ENCODE measurements at regions not wholly inside any gene's neighbourhood (a gene's known extent, or its start where the extent isn't known, plus 50 kb on each side); places are given as distances from the start of the nearest gene placed in this dataset.
"Not testable (repeated sequence)": the region's sequence is repeated elsewhere in the genome, so short reads cannot be mapped to it uniquely, and the experiment has no call there.

- not testable (repeated sequence) for DNase-seq
Measured at GRCh38 chr7:135872861-135873260, 104.3 kb downstream of the MTPN start.

DNA sequence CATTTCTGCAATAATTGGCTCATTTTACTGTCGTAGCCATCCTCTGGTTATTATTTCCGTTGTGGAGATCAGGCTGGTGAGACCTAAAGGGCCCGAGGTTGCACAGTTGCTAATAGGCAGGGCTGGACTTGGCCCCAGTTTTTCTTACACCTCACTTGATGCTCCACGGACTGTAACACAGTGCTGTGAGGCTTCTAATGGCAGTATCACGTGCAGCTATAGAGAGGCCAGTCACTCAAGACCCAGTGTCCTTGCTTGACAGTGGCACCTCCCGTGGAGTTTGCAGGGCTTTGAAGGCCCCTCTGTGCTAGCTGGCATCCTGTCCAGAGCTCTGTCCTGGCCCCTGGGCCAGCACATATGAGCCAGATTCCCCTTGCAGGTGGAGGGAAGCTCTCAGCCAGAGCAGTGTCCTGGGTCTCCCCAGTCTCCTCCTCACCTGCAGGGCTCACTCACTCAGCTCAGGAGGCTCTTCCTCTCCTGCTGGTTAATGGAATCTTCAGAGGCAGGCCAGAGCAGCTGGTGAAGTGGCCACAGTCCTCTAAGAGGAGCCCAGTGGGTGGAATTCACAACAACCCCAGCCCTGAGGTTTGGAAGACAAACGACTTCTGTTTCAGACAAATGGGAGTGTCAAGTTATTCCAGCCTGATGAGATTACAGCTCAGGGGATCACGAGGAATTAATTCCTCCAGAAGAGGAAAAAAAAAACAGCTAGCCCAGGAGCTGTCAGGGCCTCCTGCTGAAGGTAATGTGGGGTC lies 114.2 kb upstream of the FAM180A start:
- no peak for DNase-seq

- DNase-seq: no peak
Measured at GRCh38 chr7:135859538-135859937, 110.9 kb upstream of the FAM180A start.

GRCh38 chr7:135858851-135859250 lies 110.2 kb upstream of the FAM180A start:
- no peak for DNase-seq

DNA sequence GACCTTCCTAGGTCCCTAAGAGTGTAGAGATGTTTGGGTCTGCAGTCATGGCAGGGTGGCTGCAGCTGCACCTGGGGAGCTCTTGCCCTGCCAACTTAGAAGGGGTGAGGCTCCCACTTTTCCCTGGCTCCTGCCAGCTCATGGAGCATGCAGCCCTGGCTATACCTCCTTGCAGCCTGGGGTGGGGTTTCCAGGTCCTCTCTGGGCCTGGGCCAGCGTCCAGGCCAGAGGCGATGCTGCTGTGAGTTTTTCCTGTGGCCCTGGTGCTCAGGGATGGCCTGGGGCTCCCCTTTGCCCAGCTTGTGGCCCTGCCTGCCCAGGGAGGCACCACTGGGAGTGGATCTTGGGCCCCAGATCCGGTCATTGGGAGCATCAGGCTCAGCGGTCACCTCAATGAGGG lies 109.8 kb upstream of the FAM180A start:
- DNase-seq: no peak

GRCh38 chr7:135857519-135858274 lies 109.1 kb upstream of the FAM180A start:
- no peak for DNase-seq

DNA sequence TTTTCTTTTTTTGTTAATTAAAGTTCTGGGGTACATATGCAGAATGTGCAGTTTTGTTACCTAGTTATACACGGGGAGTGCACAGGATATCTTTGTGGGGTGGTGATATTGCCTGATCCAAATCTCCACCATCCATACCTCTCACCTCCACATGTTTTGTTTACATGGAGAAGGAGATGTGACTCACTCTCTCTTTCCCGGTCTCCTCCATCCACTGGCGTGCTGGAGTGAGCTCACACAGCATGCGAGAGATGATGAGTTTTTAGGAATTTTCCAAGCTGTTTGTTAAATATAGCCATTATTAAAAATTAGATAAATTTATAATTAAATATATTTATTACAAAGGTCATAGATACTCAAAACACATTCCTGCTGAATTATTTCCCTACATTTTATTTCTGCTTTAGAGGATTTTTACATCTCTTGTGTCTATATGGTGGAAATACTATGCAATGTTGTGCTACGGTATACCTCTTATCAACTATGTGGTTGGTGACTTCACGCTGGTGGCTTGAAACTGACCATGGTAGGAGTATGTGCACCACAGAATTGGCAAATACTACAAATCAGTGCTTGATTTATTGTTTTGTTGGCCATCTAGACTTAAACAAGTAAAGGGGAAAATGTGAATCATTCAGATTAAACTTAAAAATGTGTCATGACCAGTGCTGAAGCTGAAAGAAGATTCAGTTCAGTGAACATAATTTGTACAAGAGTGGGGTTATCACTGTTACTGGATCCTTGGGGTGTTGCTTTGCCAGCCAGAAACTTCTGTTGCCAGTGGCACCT lies 107.9 kb upstream of the FAM180A start:
- DNase-seq: no peak

DNA sequence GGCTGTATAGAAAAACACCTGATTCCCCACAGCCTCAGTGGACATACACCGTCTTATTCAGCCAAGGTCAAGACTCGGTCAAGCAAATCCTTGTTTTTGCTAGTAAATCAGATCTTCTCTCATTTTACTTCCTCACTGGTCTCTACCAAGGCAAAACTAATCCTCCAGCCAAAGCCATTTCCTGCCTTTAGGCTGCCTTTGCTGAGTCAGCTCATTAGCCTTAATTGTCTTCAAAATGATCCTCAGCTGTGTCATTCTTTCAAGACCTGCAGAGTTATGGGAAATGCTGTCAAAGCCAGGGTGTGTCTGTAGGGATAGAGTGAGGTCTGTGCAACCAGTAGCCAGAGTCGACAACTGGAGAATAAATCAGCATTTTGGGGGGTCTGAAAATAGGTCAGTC lies 107.2 kb upstream of the FAM180A start:
- DNase-seq: no peak

GRCh38 chr7:135853499-135853898 lies 104.9 kb upstream of the FAM180A start:
- no peak for DNase-seq

DNA sequence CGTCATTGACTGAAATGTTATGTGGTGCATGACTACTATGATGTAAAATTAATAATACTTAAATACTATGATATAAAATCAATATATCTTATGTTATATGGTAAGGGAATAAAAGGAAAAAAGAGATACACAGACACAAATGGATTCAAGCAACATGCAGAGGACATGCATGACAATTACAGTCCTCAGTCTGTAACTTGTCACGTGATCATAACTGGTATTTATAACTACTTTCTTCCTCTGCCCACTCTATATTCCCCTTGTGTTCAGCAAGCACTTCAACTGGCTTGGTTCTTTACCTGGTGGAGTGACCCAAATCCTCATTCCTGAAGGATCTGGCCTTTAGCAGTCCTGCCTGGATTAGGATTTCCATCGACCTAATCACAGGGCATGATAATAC lies 104.4 kb upstream of the FAM180A start:
- no peak for DNase-seq

- no peak for DNase-seq
Measured at GRCh38 chr7:135847242-135847641, 98.6 kb upstream of the FAM180A start.

GRCh38 chr7:135846339-135846738 lies 97.7 kb upstream of the FAM180A start:
- no peak for DNase-seq

GRCh38 chr7:135845415-135846075 lies 96.9 kb upstream of the FAM180A start:
- DNase-seq: no peak

GRCh38 chr7:135844903-135845302 lies 96.3 kb upstream of the FAM180A start:
- no peak for DNase-seq

DNA sequence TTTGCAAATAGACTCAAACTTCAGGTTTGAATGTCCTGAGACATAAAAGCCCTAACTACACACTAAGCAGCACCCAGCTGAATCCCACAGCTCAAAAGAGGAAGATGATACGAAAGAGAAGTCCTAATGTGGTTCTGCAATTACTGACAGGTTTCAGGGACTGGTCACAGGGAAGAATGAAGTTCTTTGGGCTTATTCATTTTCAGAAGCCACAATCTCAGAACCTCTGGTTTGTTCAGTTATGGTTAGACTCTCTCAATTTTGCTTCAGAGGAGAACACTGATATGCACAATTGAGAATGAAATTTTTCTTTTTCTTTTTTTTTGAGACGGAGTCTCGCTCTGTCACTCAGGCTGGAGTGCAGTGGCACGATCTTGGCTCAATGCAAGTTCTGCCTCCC lies 94.6 kb upstream of the FAM180A start:
- no peak for DNase-seq

DNA sequence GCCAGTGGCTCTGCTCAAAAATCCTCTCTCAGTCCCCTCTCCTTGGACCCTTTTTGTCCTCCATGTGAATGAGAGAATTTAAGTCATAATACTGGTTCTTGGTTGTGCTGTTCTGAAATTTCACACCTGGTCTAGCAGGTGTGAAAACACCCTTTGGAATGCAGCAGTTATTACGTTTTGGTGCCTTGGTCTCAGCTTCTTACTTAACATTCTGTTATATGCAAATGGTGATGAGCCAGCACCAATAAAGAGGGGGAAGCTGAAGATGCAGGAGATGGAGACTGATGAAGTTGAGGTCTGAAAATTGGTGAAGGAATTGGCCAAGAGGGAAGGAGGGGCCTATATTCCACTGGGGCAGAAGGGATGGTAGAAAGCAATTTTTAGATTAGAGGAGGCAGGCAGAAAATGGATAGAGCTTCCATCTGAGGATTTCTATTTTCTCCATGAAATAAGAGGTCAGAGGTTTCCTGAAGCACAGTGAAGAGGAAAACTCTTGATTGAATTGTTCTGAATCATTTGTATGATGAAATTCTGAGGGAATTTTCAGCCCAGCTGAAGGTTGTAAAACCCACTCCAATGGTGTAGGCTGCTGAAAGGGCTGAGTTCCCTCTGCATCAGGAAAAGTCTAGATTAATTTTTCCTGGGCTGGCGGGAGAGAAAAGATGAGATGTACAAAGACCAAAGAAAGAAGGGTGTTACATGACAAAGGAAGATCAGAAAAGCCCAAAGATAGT lies 94.0 kb upstream of the FAM180A start:
- DNase-seq: no peak

DNA sequence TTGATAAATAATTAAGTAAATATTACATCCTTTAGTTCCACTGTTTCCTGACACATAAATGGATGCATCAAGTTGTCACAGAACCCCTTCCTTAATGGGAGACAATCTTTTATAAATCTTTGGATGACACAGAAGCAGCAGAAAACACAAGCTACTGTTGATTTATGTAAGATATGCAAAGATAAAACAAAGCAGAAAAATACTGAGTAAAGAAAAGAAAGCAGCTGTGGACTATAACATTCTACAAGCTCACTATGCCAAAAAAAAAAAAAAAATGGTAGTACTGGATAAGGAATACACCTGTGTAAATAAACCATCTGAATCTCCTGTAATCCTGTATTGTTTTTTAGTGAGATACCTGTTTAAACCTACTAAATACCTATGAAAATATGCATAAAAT lies 92.0 kb upstream of the FAM180A start:
- no peak for DNase-seq

DNA sequence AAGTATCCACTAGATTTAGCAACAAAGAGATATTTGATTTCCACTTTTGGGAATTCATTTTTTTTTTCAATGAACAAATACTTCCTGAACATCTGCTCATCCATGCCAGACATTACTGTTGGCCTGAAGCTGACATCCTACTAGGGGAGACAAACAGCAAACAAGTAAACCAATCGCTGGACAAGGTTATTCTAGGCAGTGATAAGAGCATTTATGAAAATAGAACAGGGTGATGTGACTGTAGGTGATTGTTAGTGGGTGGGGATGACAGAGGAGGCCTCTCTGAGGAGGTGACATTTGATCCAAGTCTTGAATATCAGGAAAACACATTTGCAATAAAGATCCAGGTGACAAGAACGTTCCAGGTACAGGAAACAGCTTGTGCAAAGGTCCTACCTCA lies 89.1 kb upstream of the FAM180A start:
- DNase-seq: no peak

DNA sequence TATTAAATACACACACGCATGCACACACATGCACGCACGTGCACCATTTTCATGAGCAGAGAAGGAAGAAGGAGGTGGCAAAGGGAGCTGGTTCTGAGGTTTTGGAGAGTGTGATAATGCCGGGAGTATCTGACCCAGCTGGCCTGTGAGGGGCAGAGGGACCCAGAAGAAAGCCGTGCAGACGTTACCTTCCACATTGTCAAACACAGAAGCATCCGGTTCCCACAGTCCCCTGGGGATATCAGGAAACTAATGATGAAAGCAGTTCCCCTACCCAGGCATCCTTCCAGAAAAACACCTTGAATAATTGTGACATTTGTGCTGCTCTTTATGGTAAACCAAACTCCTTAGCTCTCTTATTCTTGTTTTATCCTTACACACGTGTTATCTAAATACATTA lies 85.7 kb upstream of the FAM180A start:
- DNase-seq: no peak

DNA sequence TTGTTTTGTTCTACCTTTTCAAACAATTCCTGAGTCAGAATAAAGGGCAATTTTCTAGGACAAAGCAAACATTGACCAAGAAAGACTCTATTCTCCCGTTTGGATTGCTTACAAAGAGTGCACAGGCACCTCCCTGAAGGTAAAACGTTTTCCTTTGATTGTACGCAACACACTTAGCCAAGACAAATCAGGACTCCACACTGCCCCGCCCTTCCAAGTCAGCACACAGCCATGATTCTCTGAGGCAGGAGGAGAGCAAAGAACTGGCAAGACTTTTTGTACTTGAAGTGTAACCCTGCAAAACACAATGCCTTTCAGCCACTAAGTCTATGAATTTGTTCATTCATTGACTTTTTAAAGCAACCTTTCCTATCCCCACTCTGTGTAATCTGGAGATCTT lies 85.0 kb upstream of the FAM180A start:
- no peak for DNase-seq

DNA sequence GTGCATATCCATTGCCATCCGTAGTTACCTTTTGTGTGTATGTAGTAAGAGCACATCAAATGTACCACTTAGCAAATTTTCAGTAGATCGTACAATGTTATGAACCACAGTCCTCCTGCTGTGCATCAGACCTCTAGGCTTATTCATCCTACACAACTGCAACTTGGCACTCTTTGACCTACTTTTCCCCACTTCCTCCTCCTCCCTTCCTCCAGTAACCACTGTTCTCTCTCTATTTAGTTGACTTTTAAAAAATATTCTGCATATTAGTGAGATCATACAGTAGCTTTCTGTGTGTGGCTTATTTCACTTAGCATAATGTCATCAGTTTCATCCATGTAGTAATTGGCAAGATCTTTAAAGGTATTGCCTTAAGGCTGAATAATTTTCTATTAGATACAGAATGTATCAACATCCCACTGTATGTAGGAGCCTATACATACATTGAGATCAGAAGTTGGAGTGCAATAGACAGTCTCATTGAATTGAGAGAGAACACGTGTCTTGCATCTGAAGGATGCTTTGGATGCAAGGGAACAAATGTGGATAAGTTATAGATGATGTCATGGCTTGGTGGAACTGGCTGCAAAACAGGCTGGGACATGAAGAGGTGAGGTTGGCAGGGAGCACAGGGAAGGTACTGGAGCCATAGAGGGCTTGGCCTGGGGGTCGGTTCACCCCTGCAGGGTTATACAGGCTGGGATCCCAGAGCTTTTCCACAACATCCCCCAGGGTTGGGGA lies 83.0 kb upstream of the FAM180A start:
- no peak for DNase-seq

GRCh38 chr7:135828604-135829003 lies 80.0 kb upstream of the FAM180A start:
- DNase-seq: no peak

Measured in SHP77 (cell line).